ENCODE measurements at regions not wholly inside any gene's neighbourhood (a gene's known extent, or its start where the extent isn't known, plus 50 kb on each side); places are given as distances from the start of the nearest gene placed in this dataset.

- Histone ChIP-seq H3K4me3 (replicated peaks; ENCODE audit: low read depth, low read length) (no peak overlapping the region), H3K27me3 (replicated peaks; ENCODE audit: control insufficient read depth, insufficient read depth, low read length) (no peaks in the 10 kb centered on the region), H3K36me3 (ENCODE audit: control insufficient read depth, insufficient read depth, low read length) (no peaks in the 10 kb centered on the region)
- no peak for TF ChIP-seq CTCF (IDR thresholded peaks at IDR 0.05; ENCODE audit: insufficient read depth, low read length, poor library complexity, severe bottlenecking)
- DNase-seq (ENCODE audit: extremely low read depth, insufficient read length), result no peak
Measured at GRCh38 chr2:8392098-8392866, 289.6 kb upstream of the ID2 start.

- TF ChIP-seq CTCF (IDR thresholded peaks at IDR 0.05; ENCODE audit: insufficient read depth, low read length, poor library complexity, severe bottlenecking), result no peak
- DNase-seq (ENCODE audit: extremely low read depth, insufficient read length), result no peak
- no peak overlapping the region for H3K4me3 ChIP-seq (replicated peaks; ENCODE audit: low read depth, low read length)
- H3K36me3 ChIP-seq (ENCODE audit: control insufficient read depth, insufficient read depth, low read length), result no peaks in the 10 kb centered on the region
- H3K27me3 ChIP-seq (replicated peaks; ENCODE audit: control insufficient read depth, insufficient read depth, low read length), result no peaks in the 10 kb centered on the region
Measured at GRCh38 chr2:8393506-8393905, 288.4 kb upstream of the ID2 start.

- Histone ChIP-seq H3K36me3 (ENCODE audit: control insufficient read depth, insufficient read depth, low read length) (no peaks in the 10 kb centered on the region), H3K4me3 (replicated peaks; ENCODE audit: low read depth, low read length) (no peak overlapping the region), H3K27me3 (replicated peaks; ENCODE audit: control insufficient read depth, insufficient read depth, low read length) (no peaks in the 10 kb centered on the region)
- TF ChIP-seq CTCF (IDR thresholded peaks at IDR 0.05; ENCODE audit: insufficient read depth, low read length, poor library complexity, severe bottlenecking), result no peak
- no peak for DNase-seq (ENCODE audit: extremely low read depth, insufficient read length)
Measured at GRCh38 chr2:8394131-8394530, 287.7 kb upstream of the ID2 start.

DNA sequence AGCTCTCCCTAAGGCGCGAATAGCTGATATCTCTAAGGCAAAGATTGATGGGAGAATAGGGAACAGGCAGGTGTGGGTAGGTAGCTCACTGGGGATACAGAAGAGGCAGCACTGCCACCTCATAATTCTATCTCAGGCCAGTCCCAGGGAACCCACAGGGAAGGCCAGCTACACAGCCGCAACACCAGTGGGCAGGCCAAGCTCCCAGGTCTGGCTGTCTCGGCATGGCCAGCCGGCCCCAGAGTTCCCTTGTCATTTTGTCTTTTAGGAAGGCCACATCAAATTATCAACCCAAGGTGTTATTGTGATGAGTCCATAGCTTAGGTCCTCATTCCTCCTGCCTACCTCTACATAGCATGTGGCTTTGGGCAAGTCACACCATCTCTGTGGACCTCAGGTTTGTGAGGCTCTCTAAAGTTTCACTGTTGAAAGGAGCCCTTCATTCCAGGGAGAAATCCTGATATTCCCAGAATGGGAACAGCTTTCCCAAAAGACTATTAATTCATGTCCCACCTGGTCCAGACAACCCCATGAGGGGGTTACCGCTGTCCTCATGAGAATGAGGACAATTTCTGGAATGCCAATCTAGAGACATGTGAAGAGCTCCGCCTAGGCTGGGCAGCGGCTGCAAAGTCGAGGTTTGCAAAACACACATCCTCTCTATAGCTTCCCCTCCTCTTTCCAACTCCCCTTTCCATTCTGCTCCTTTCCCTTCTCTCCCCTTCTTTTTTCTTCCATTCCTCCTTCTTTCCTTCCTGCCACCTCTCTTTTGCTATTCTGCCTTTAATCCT, 287.1 kb upstream of the ID2 start:
- H3K36me3 ChIP-seq (ENCODE audit: control insufficient read depth, insufficient read depth, low read length), result no peaks in the 10 kb centered on the region
- H3K27me3 ChIP-seq (replicated peaks; ENCODE audit: control insufficient read depth, insufficient read depth, low read length), result no peaks in the 10 kb centered on the region
- no peak for DNase-seq (ENCODE audit: extremely low read depth, insufficient read length)
- TF ChIP-seq CTCF (IDR thresholded peaks at IDR 0.05; ENCODE audit: insufficient read depth, low read length, poor library complexity, severe bottlenecking), result no peak
- no peak overlapping the region for H3K4me3 ChIP-seq (replicated peaks; ENCODE audit: low read depth, low read length)

GRCh38 chr2:8395718-8396117, 286.1 kb upstream of the ID2 start:
- H3K36me3 ChIP-seq (ENCODE audit: control insufficient read depth, insufficient read depth, low read length), result no peaks in the 10 kb centered on the region
- no peaks in the 10 kb centered on the region for H3K27me3 ChIP-seq (replicated peaks; ENCODE audit: control insufficient read depth, insufficient read depth, low read length)
- no peak for TF ChIP-seq CTCF (IDR thresholded peaks at IDR 0.05; ENCODE audit: insufficient read depth, low read length, poor library complexity, severe bottlenecking)
- no peak for DNase-seq (ENCODE audit: extremely low read depth, insufficient read length)
- H3K4me3 ChIP-seq (replicated peaks; ENCODE audit: low read depth, low read length), result no peak overlapping the region
